ENCODE measurements at regions not wholly inside any gene's neighbourhood (a gene's known extent, or its start where the extent isn't known, plus 50 kb on each side); places are given as distances from the start of the nearest gene placed in this dataset.

GRCh38 chr21:22764222-22764621, 1766.0 kb downstream of the NCAM2 start:
- no peak overlapping the region for H3K27ac Mint-ChIP-seq
- H3K36me3 Mint-ChIP-seq (ENCODE audit: insufficient read depth) = no peaks in the 10 kb centered on the region
- no peak overlapping the region for H3K4me3 Mint-ChIP-seq (ENCODE audit: low read depth)
- no peak for DNase-seq (ENCODE audit: low spot score, unreplicated experiment)
- H3K27me3 Mint-ChIP-seq = no peaks in the 10 kb centered on the region
- no peaks in the 10 kb centered on the region for H3K9me3 Mint-ChIP-seq (ENCODE audit: low read depth)
- H3K4me1 Mint-ChIP-seq (ENCODE audit: low read depth) = no peaks in the 10 kb centered on the region
- no peak for TF ChIP-seq CTCF (IDR thresholded peaks at IDR 0.05; ENCODE audit: unreplicated experiment)

DNA sequence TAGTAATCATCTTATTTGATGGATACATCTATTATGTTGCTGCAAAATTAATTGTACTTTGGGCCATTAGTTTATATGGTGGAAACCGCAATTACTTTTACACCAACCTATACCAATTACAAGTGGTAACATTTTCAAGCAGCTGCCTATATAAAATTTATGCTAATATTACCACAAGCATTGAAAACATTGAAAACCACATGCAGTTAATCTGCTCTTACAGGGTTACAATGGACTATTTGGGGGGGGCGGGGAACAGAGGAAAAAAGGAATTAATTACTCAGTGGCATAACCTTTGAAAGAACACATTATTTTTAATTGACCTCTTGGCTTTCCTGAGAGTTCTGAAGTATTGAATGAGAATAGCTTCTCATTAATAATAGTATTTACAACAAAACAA, 1793.2 kb downstream of the NCAM2 start:
- Mint-ChIP-seq H3K36me3 (ENCODE audit: insufficient read depth) (no peaks in the 10 kb centered on the region), H3K27ac (no peak overlapping the region), H3K27me3 (no peaks in the 10 kb centered on the region), H3K4me1 (ENCODE audit: low read depth) (no peaks in the 10 kb centered on the region), H3K9me3 (ENCODE audit: low read depth) (no peaks in the 10 kb centered on the region), H3K4me3 (ENCODE audit: low read depth) (no peak overlapping the region)
- no peak for TF ChIP-seq CTCF (IDR thresholded peaks at IDR 0.05; ENCODE audit: unreplicated experiment)
- DNase-seq (ENCODE audit: low spot score, unreplicated experiment) = no peak

- Mint-ChIP-seq H3K4me3 (ENCODE audit: low read depth) (no peak overlapping the region), H3K4me1 (ENCODE audit: low read depth) (no peaks in the 10 kb centered on the region), H3K9me3 (ENCODE audit: low read depth) (no peaks in the 10 kb centered on the region), H3K27ac (no peak overlapping the region), H3K36me3 (ENCODE audit: insufficient read depth) (no peaks in the 10 kb centered on the region), H3K27me3 (no peaks in the 10 kb centered on the region)
- TF ChIP-seq CTCF (IDR thresholded peaks at IDR 0.05; ENCODE audit: unreplicated experiment) = peak; percentile 85
- DNase-seq (ENCODE audit: low spot score, unreplicated experiment) = no peak
These were observed 1793.9 kb downstream of the NCAM2 start for GRCh38 chr21:22791986-22792560.

- H3K9me3 Mint-ChIP-seq (ENCODE audit: low read depth) = no peaks in the 10 kb centered on the region
- TF ChIP-seq CTCF (IDR thresholded peaks at IDR 0.05; ENCODE audit: unreplicated experiment) = no peak
- no peaks in the 10 kb centered on the region for H3K4me1 Mint-ChIP-seq (ENCODE audit: low read depth)
- no peaks in the 10 kb centered on the region for H3K27me3 Mint-ChIP-seq
- no peaks in the 10 kb centered on the region for H3K36me3 Mint-ChIP-seq (ENCODE audit: insufficient read depth)
- no peak overlapping the region for H3K4me3 Mint-ChIP-seq (ENCODE audit: low read depth)
- DNase-seq (ENCODE audit: low spot score, unreplicated experiment) = no peak
- H3K27ac Mint-ChIP-seq = no peak overlapping the region
These were observed 1796.9 kb downstream of the NCAM2 start for GRCh38 chr21:22795091-22795490.

DNA sequence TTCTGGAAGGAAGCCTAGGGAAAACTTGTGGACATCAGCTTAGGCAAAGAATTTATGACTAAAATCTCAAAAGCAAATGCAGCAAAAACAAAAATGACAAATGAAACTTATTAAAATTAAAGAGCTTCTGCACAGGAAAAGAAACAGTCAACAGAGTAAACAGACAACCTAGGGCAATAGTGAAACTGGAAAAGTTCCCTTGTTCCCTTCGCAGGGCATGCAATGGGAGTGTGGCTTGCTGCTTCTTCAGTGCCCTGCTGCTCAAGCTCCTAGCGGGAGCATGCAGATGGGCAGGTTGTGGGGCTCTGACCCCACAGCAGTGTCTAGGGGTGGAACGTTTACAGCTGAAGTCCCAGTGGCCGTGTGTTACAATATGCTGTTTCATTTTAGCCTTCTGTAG, 1797.4 kb downstream of the NCAM2 start:
- no peaks in the 10 kb centered on the region for H3K9me3 Mint-ChIP-seq (ENCODE audit: low read depth)
- no peaks in the 10 kb centered on the region for H3K27me3 Mint-ChIP-seq
- no peak for TF ChIP-seq CTCF (IDR thresholded peaks at IDR 0.05; ENCODE audit: unreplicated experiment)
- no peaks in the 10 kb centered on the region for H3K36me3 Mint-ChIP-seq (ENCODE audit: insufficient read depth)
- no peak overlapping the region for H3K4me3 Mint-ChIP-seq (ENCODE audit: low read depth)
- H3K4me1 Mint-ChIP-seq (ENCODE audit: low read depth) = no peaks in the 10 kb centered on the region
- H3K27ac Mint-ChIP-seq = no peak overlapping the region
- no peak for DNase-seq (ENCODE audit: low spot score, unreplicated experiment)

Data from progenitor cell of endocrine pancreas (in vitro differentiated cells).